ENCODE measurements at regions not wholly inside any gene's neighbourhood (a gene's known extent, or its start where the extent isn't known, plus 50 kb on each side); places are given as distances from the start of the nearest gene placed in this dataset.

- Histone ChIP-seq H3K27ac (ENCODE audit: insufficient read depth in 1 of 2, low read depth in 1 of 2, low read length in 2 of 2, poor library complexity in 1 of 2, severe bottlenecking in 2 of 2) (no peak overlapping the region), H3K9me3 (ENCODE audit: control extremely low read depth in 1 of 5, control insufficient read depth in 4 of 5, insufficient read depth in 2 of 5, low read depth in 1 of 5, low read length in 4 of 5) (no peaks in the 10 kb centered on the region), H3K36me3 (ENCODE audit: control insufficient read depth in 4 of 4, insufficient read depth in 4 of 4, low read length in 3 of 4) (no peaks in the 10 kb centered on the region), H3K27me3 (replicated peaks in 2 of 5; ENCODE audit: control insufficient read depth in 4 of 5, insufficient read depth in 5 of 5, low read length in 4 of 5) (no peaks in the 10 kb centered on the region), H3K4me1 (ENCODE audit: control extremely low read depth in 1 of 4, control insufficient read depth in 4 of 4, insufficient read depth in 4 of 4, low read length in 3 of 4) (no peaks in the 10 kb centered on the region), H3K4me3 (ENCODE audit: control insufficient read depth in 1 of 7, extremely low read depth in 1 of 7, insufficient read depth in 4 of 7, low read depth in 2 of 7, low read length in 6 of 7) (no peak overlapping the region)
- 77% methylated on average over 4 of the region's 5 CpGs for WGBS (ENCODE audit: insufficient coverage)
- DNase-seq = no peak
- ChIA-PET POLR2A (no interaction called here), CTCF (no interaction called here)
These were observed 162.9 kb upstream of the SPIN4 start for GRCh38 chrX:63513825-63514568.

- Histone ChIP-seq H3K27ac (ENCODE audit: insufficient read depth in 1 of 2, low read depth in 1 of 2, low read length in 2 of 2, poor library complexity in 1 of 2, severe bottlenecking in 2 of 2) (no peak overlapping the region), H3K27me3 (replicated peaks in 2 of 5; ENCODE audit: control insufficient read depth in 4 of 5, insufficient read depth in 5 of 5, low read length in 4 of 5) (no peaks in the 10 kb centered on the region), H3K4me3 (ENCODE audit: control insufficient read depth in 1 of 7, extremely low read depth in 1 of 7, insufficient read depth in 4 of 7, low read depth in 2 of 7, low read length in 6 of 7) (no peak overlapping the region), H3K36me3 (ENCODE audit: control insufficient read depth in 4 of 4, insufficient read depth in 4 of 4, low read length in 3 of 4) (no peaks in the 10 kb centered on the region), H3K9me3 (ENCODE audit: control extremely low read depth in 1 of 5, control insufficient read depth in 4 of 5, insufficient read depth in 2 of 5, low read depth in 1 of 5, low read length in 4 of 5) (no peaks in the 10 kb centered on the region), H3K4me1 (ENCODE audit: control extremely low read depth in 1 of 4, control insufficient read depth in 4 of 4, insufficient read depth in 4 of 4, low read length in 3 of 4) (no peaks in the 10 kb centered on the region)
- POLR2A ChIA-PET = no interaction called here
- CTCF ChIA-PET = interaction anchor here (1.0 kb wide), 1 partner anchor 45 kb away, joined by 3 read pairs; no protein-coding TSS in a partner anchor
- no peak for DNase-seq
- WGBS (ENCODE audit: insufficient coverage) = 89% methylated on average over 2 of the region's 3 CpGs
These were observed 160.2 kb upstream of the SPIN4 start for GRCh38 chrX:63511361-63511760.

- no peaks in the 10 kb centered on the region for H3K4me1 ChIP-seq (ENCODE audit: control extremely low read depth in 1 of 4, control insufficient read depth in 4 of 4, insufficient read depth in 4 of 4, low read length in 3 of 4)
- ChIA-PET CTCF (no interaction called here), POLR2A (no interaction called here)
- H3K36me3 ChIP-seq (ENCODE audit: control insufficient read depth in 4 of 4, insufficient read depth in 4 of 4, low read length in 3 of 4) = no peaks in the 10 kb centered on the region
- WGBS (ENCODE audit: insufficient coverage) = 81% methylated on average over 5 of the region's 5 CpGs
- no peaks in the 10 kb centered on the region for H3K9me3 ChIP-seq (ENCODE audit: control extremely low read depth in 1 of 5, control insufficient read depth in 4 of 5, insufficient read depth in 2 of 5, low read depth in 1 of 5, low read length in 4 of 5)
- no peak overlapping the region for H3K27ac ChIP-seq (ENCODE audit: insufficient read depth in 1 of 2, low read depth in 1 of 2, low read length in 2 of 2, poor library complexity in 1 of 2, severe bottlenecking in 2 of 2)
- no peak overlapping the region for H3K4me3 ChIP-seq (ENCODE audit: control insufficient read depth in 1 of 7, extremely low read depth in 1 of 7, insufficient read depth in 4 of 7, low read depth in 2 of 7, low read length in 6 of 7)
- DNase-seq = no peak
- H3K27me3 ChIP-seq (replicated peaks in 2 of 5; ENCODE audit: control insufficient read depth in 4 of 5, insufficient read depth in 5 of 5, low read length in 4 of 5) = no peaks in the 10 kb centered on the region
These were observed 157.5 kb upstream of the SPIN4 start for GRCh38 chrX:63508668-63509067.

GRCh38 chrX:63506320-63506719 lies 155.2 kb upstream of the SPIN4 start:
- Histone ChIP-seq H3K27me3 (replicated peaks in 2 of 5; ENCODE audit: control insufficient read depth in 4 of 5, insufficient read depth in 5 of 5, low read length in 4 of 5) (no peaks in the 10 kb centered on the region), H3K4me1 (ENCODE audit: control extremely low read depth in 1 of 4, control insufficient read depth in 4 of 4, insufficient read depth in 4 of 4, low read length in 3 of 4) (no peaks in the 10 kb centered on the region), H3K36me3 (ENCODE audit: control insufficient read depth in 4 of 4, insufficient read depth in 4 of 4, low read length in 3 of 4) (no peaks in the 10 kb centered on the region), H3K27ac (ENCODE audit: insufficient read depth in 1 of 2, low read depth in 1 of 2, low read length in 2 of 2, poor library complexity in 1 of 2, severe bottlenecking in 2 of 2) (no peak overlapping the region), H3K9me3 (ENCODE audit: control extremely low read depth in 1 of 5, control insufficient read depth in 4 of 5, insufficient read depth in 2 of 5, low read depth in 1 of 5, low read length in 4 of 5) (no peaks in the 10 kb centered on the region), H3K4me3 (ENCODE audit: control insufficient read depth in 1 of 7, extremely low read depth in 1 of 7, insufficient read depth in 4 of 7, low read depth in 2 of 7, low read length in 6 of 7) (no peak overlapping the region)
- CTCF ChIA-PET = interaction anchor here (1.1 kb wide), 1 partner anchor 48 kb away, joined by 3 read pairs; no protein-coding TSS in a partner anchor
- no CpG with 5 or more reads among the region's 1 CpG for WGBS (ENCODE audit: insufficient coverage)
- peak; percentile 37 to 67 (median 65) for DNase-seq
- POLR2A ChIA-PET = no interaction called here

GRCh38 chrX:63503541-63503940 lies 152.4 kb upstream of the SPIN4 start:
- Histone ChIP-seq H3K27me3 (replicated peaks in 2 of 5; ENCODE audit: control insufficient read depth in 4 of 5, insufficient read depth in 5 of 5, low read length in 4 of 5) (no peaks in the 10 kb centered on the region), H3K36me3 (ENCODE audit: control insufficient read depth in 4 of 4, insufficient read depth in 4 of 4, low read length in 3 of 4) (no peaks in the 10 kb centered on the region), H3K4me1 (ENCODE audit: control extremely low read depth in 1 of 4, control insufficient read depth in 4 of 4, insufficient read depth in 4 of 4, low read length in 3 of 4) (no peaks in the 10 kb centered on the region), H3K27ac (ENCODE audit: insufficient read depth in 1 of 2, low read depth in 1 of 2, low read length in 2 of 2, poor library complexity in 1 of 2, severe bottlenecking in 2 of 2) (no peak overlapping the region), H3K9me3 (ENCODE audit: control extremely low read depth in 1 of 5, control insufficient read depth in 4 of 5, insufficient read depth in 2 of 5, low read depth in 1 of 5, low read length in 4 of 5) (peaks cover 0 to 2% (median 0%) of the 10 kb centered on the region in 5 experiments), H3K4me3 (ENCODE audit: control insufficient read depth in 1 of 7, extremely low read depth in 1 of 7, insufficient read depth in 4 of 7, low read depth in 2 of 7, low read length in 6 of 7) (no peak overlapping the region)
- DNase-seq = no peak
- ChIA-PET CTCF (no interaction called here), POLR2A (no interaction called here)
- 57% methylated on average over 1 of the region's 1 CpG for WGBS (ENCODE audit: insufficient coverage)

GRCh38 chrX:63488546-63489373 lies 137.6 kb upstream of the SPIN4 start:
- ChIA-PET CTCF (no interaction called here), POLR2A (no interaction called here)
- H3K36me3 ChIP-seq (ENCODE audit: control insufficient read depth in 4 of 4, insufficient read depth in 4 of 4, low read length in 3 of 4) = peaks cover 0 to 8% (median 0%) of the 10 kb centered on the region in 4 experiments
- H3K4me3 ChIP-seq (ENCODE audit: control insufficient read depth in 1 of 7, extremely low read depth in 1 of 7, insufficient read depth in 4 of 7, low read depth in 2 of 7, low read length in 6 of 7) = no peak overlapping the region
- no peaks in the 10 kb centered on the region for H3K4me1 ChIP-seq (ENCODE audit: control extremely low read depth in 1 of 4, control insufficient read depth in 4 of 4, insufficient read depth in 4 of 4, low read length in 3 of 4)
- H3K9me3 ChIP-seq (ENCODE audit: control extremely low read depth in 1 of 5, control insufficient read depth in 4 of 5, insufficient read depth in 2 of 5, low read depth in 1 of 5, low read length in 4 of 5) = peaks cover 0 to 6% (median 2%) of the 10 kb centered on the region in 5 experiments
- 92% methylated on average over 2 of the region's 4 CpGs for WGBS (ENCODE audit: insufficient coverage)
- no peak for DNase-seq
- H3K27me3 ChIP-seq (replicated peaks in 2 of 5; ENCODE audit: control insufficient read depth in 4 of 5, insufficient read depth in 5 of 5, low read length in 4 of 5) = no peaks in the 10 kb centered on the region
- no peak overlapping the region for H3K27ac ChIP-seq (ENCODE audit: insufficient read depth in 1 of 2, low read depth in 1 of 2, low read length in 2 of 2, poor library complexity in 1 of 2, severe bottlenecking in 2 of 2)

- WGBS (ENCODE audit: insufficient coverage) = no CpG with 5 or more reads among the region's 1 CpG
- DNase-seq = peak; percentile 2 to 17 (median 7)
- ChIA-PET CTCF (no interaction called here), POLR2A (no interaction called here)
- Histone ChIP-seq H3K4me1 (ENCODE audit: control extremely low read depth in 1 of 4, control insufficient read depth in 4 of 4, insufficient read depth in 4 of 4, low read length in 3 of 4) (no peaks in the 10 kb centered on the region), H3K9me3 (ENCODE audit: control extremely low read depth in 1 of 5, control insufficient read depth in 4 of 5, insufficient read depth in 2 of 5, low read depth in 1 of 5, low read length in 4 of 5) (peaks cover 6 to 34% (median 29%) of the 10 kb centered on the region in 5 experiments), H3K36me3 (ENCODE audit: control insufficient read depth in 4 of 4, insufficient read depth in 4 of 4, low read length in 3 of 4) (peaks cover 0 to 10% (median 0%) of the 10 kb centered on the region in 4 experiments), H3K4me3 (ENCODE audit: control insufficient read depth in 1 of 7, extremely low read depth in 1 of 7, insufficient read depth in 4 of 7, low read depth in 2 of 7, low read length in 6 of 7) (no peak overlapping the region), H3K27ac (ENCODE audit: insufficient read depth in 1 of 2, low read depth in 1 of 2, low read length in 2 of 2, poor library complexity in 1 of 2, severe bottlenecking in 2 of 2) (no peak overlapping the region), H3K27me3 (replicated peaks in 2 of 5; ENCODE audit: control insufficient read depth in 4 of 5, insufficient read depth in 5 of 5, low read length in 4 of 5) (no peaks in the 10 kb centered on the region)
These were observed 124.1 kb upstream of the SPIN4 start for GRCh38 chrX:63475200-63475599.

Measured in common myeloid progenitor, CD34-positive (primary cell).